Neural cell (in vitro differentiated cells): ENCODE measurements at regions not wholly inside any gene's neighbourhood (a gene's known extent, or its start where the extent isn't known, plus 50 kb on each side); places are given as distances from the start of the nearest gene placed in this dataset.

Experiments
- EP300 ChIP-seq: fragments of 450-650 bp; conservative IDR thresholded peaks from 2 replicates; pipeline ENCODE4 v1.6.1; 2014; ENCODE audit warnings: antibody characterized with exemption, mild to moderate bottlenecking, moderate library complexity; ENCODE audit not compliant: poor library complexity, severe bottlenecking
- EZH2 ChIP-seq: fragments of 200-600, 300-800 bp; shearing (Covaris generic), sonication (generic); IDR thresholded peaks from 2 replicates; pipeline ENCODE4 v1.6.1; 2014; ENCODE audit warnings: antibody characterized with exemption, low read length, borderline replicate concordance, mild to moderate bottlenecking; ENCODE audit not compliant: insufficient read depth, poor library complexity, severe bottlenecking
- MXI1 ChIP-seq: fragments of 450-650 bp; conservative IDR thresholded peaks from 2 replicates; pipeline ENCODE4 v1.6.1; 2014; ENCODE audit warnings: antibody characterized with exemption, mild to moderate bottlenecking; ENCODE audit not compliant: poor library complexity, severe bottlenecking
- POLR2AphosphoS5 ChIP-seq: IDR thresholded peaks from 2 replicates; pipeline ENCODE4 v1.6.1; 2012
- RAD21 ChIP-seq: fragments of 450-650 bp; conservative IDR thresholded peaks from 2 replicates; pipeline ENCODE4 v1.6.1; 2014; ENCODE audit warnings: antibody characterized with exemption, mild to moderate bottlenecking, moderate library complexity
- SMC3 ChIP-seq: fragments of 450-650 bp; conservative IDR thresholded peaks from 2 replicates; pipeline ENCODE4 v1.6.1; 2014; ENCODE audit warnings: antibody characterized with exemption, mild to moderate bottlenecking, moderate library complexity; ENCODE audit not compliant: poor library complexity
- TAF1 ChIP-seq: IDR thresholded peaks from 2 replicates; pipeline ENCODE4 v1.6.1; 2012; ENCODE audit warnings: low read depth
- TF ChIP-seq, protein P1 (sequence below): fragments of 450-650 bp; IDR thresholded peaks from 2 replicates; pipeline ENCODE4 v1.5.1; 2014; ENCODE audit warnings: antibody characterized with exemption, mild to moderate bottlenecking, moderate library complexity; ENCODE audit not compliant: poor library complexity, severe bottlenecking
- TF ChIP-seq, protein P2 (sequence below): IDR thresholded peaks from 2 replicates; pipeline ENCODE4 v1.6.1; 2012; ENCODE audit warnings: borderline replicate concordance

DNA sequence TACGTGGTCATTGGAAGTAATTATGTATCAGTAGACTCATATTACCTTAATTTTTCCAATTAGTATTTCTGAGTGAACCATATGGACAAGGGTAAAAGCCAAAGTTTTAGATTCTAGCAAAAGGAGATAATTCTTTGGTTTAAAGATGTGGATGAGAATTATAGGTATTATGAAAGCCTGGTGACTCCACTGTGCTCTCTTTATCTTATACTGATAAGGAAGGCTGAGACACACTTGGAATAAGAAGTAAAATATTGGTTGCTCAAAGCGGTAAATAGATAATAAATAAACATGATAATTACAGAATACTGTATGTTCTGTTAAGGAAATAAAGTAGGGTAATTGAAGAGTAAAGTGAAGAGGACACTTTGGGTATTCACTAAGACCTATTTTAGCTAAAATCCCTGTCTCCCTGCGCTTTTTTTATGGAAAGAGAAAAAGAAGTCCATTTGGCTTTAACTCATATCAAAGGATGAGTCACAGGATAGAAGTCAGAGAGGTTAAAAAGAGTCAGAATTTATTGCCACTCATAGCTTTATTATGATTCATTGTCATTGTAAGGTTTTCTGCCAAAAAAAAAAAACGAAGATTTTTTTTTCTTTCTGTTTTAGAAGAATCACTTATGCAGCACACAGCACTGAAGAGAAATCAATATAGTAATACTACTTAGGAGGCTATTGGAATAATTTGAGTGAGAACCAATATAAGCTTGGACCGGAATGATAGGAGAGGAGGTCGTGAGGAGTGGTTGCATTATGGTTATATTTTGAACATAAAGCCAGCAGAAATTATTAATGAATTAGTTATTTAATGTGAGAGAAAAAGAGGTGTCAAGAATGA, 2463.1 kb downstream of the ARAP2 start:
- TF ChIP-seq, protein P1, sequence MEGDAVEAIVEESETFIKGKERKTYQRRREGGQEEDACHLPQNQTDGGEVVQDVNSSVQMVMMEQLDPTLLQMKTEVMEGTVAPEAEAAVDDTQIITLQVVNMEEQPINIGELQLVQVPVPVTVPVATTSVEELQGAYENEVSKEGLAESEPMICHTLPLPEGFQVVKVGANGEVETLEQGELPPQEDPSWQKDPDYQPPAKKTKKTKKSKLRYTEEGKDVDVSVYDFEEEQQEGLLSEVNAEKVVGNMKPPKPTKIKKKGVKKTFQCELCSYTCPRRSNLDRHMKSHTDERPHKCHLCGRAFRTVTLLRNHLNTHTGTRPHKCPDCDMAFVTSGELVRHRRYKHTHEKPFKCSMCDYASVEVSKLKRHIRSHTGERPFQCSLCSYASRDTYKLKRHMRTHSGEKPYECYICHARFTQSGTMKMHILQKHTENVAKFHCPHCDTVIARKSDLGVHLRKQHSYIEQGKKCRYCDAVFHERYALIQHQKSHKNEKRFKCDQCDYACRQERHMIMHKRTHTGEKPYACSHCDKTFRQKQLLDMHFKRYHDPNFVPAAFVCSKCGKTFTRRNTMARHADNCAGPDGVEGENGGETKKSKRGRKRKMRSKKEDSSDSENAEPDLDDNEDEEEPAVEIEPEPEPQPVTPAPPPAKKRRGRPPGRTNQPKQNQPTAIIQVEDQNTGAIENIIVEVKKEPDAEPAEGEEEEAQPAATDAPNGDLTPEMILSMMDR, result no peak
- TF ChIP-seq POLR2AphosphoS5 (no peak), EZH2 (no peak), RAD21 (no peak), TAF1 (no peak), MXI1 (no peak), SMC3 (no peak), EP300 (no peak)
- TF ChIP-seq, protein P2, sequence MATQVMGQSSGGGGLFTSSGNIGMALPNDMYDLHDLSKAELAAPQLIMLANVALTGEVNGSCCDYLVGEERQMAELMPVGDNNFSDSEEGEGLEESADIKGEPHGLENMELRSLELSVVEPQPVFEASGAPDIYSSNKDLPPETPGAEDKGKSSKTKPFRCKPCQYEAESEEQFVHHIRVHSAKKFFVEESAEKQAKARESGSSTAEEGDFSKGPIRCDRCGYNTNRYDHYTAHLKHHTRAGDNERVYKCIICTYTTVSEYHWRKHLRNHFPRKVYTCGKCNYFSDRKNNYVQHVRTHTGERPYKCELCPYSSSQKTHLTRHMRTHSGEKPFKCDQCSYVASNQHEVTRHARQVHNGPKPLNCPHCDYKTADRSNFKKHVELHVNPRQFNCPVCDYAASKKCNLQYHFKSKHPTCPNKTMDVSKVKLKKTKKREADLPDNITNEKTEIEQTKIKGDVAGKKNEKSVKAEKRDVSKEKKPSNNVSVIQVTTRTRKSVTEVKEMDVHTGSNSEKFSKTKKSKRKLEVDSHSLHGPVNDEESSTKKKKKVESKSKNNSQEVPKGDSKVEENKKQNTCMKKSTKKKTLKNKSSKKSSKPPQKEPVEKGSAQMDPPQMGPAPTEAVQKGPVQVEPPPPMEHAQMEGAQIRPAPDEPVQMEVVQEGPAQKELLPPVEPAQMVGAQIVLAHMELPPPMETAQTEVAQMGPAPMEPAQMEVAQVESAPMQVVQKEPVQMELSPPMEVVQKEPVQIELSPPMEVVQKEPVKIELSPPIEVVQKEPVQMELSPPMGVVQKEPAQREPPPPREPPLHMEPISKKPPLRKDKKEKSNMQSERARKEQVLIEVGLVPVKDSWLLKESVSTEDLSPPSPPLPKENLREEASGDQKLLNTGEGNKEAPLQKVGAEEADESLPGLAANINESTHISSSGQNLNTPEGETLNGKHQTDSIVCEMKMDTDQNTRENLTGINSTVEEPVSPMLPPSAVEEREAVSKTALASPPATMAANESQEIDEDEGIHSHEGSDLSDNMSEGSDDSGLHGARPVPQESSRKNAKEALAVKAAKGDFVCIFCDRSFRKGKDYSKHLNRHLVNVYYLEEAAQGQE, result no peak
